Ishikawa (cell line): ENCODE measurements at regions not wholly inside any gene's neighbourhood (a gene's known extent, or its start where the extent isn't known, plus 50 kb on each side); places are given as distances from the start of the nearest gene placed in this dataset.

Source experiments
- EP300 ChIP-seq: IDR thresholded peaks from 2 replicates; pipeline ENCODE4 v1.6.1; 2012; ENCODE audit warnings: borderline replicate concordance
- TAF1 ChIP-seq: IDR thresholded peaks from 2 replicates; pipeline ENCODE4 v1.6.1; 2012; ENCODE audit warnings: low read depth, mild to moderate bottlenecking
- TCF12 ChIP-seq: IDR thresholded peaks from 2 replicates; pipeline ENCODE4 v1.6.1; 2012; ENCODE audit warnings: low read depth
- TEAD4 ChIP-seq: IDR thresholded peaks from 2 replicates; pipeline ENCODE4 v1.6.1; 2012
- ZBTB7A ChIP-seq: IDR thresholded peaks from 2 replicates; pipeline ENCODE4 v1.6.1; 2012; ENCODE audit warnings: low read depth
- TF ChIP-seq, protein P1 (sequence below): IDR thresholded peaks from 2 replicates; pipeline ENCODE4 v1.6.1; 2012
- TF ChIP-seq, protein P2 (sequence below): IDR thresholded peaks from 2 replicates; pipeline ENCODE4 v1.6.1; 2012; ENCODE audit warnings: low read depth, mild to moderate bottlenecking

DNA sequence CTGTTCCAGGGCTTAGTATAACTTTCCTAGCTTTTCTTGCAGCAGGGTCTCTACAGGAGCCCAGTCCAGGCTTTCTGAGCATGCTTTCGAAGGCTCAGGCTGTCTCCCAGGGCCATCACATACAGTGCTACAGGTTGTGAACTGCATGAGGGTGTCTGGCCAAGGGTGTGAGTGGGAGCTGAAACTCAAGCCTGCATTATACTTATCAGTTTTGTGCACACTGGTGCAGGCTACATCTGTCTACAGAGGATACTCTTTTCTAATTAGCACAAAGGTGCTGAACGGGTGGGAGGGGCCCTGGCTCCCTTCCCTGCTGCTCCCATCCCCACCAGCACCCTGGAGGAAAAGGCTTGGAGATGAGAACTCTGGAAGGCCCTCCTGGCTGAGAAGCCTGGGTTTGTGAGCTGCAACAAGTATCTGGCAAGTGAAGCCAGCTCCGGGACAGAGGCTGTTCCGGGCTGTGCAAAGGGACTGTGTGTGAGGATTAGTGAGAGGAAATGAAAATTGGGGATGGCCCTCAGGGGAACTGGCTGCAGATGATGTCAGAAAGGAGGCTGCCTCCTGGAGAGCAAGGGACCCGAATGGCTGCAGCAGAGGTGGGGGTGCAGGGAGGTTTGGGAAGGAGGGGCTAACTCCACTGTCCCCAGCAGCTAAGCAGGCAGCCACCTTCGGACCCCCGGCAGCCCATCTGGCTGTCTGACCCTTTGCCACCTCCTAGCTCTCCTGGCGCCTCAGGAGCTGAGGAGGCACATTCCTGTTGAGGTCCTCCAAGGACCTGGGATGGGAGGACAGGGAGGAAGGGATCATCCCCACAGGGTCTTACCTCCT is 68.5 kb downstream of the EFNB1 start:
- TF ChIP-seq TCF12 (no peak), TAF1 (no peak), ZBTB7A (no peak), EP300 (no peak), TEAD4 (no peak)
- TF ChIP-seq, protein P1, sequence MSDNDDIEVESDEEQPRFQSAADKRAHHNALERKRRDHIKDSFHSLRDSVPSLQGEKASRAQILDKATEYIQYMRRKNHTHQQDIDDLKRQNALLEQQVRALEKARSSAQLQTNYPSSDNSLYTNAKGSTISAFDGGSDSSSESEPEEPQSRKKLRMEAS: no peak
- TF ChIP-seq, protein P2, sequence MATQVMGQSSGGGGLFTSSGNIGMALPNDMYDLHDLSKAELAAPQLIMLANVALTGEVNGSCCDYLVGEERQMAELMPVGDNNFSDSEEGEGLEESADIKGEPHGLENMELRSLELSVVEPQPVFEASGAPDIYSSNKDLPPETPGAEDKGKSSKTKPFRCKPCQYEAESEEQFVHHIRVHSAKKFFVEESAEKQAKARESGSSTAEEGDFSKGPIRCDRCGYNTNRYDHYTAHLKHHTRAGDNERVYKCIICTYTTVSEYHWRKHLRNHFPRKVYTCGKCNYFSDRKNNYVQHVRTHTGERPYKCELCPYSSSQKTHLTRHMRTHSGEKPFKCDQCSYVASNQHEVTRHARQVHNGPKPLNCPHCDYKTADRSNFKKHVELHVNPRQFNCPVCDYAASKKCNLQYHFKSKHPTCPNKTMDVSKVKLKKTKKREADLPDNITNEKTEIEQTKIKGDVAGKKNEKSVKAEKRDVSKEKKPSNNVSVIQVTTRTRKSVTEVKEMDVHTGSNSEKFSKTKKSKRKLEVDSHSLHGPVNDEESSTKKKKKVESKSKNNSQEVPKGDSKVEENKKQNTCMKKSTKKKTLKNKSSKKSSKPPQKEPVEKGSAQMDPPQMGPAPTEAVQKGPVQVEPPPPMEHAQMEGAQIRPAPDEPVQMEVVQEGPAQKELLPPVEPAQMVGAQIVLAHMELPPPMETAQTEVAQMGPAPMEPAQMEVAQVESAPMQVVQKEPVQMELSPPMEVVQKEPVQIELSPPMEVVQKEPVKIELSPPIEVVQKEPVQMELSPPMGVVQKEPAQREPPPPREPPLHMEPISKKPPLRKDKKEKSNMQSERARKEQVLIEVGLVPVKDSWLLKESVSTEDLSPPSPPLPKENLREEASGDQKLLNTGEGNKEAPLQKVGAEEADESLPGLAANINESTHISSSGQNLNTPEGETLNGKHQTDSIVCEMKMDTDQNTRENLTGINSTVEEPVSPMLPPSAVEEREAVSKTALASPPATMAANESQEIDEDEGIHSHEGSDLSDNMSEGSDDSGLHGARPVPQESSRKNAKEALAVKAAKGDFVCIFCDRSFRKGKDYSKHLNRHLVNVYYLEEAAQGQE: no peak
